Retina (tissue), 1 donor: ENCODE measurements at regions not wholly inside any gene's neighbourhood (a gene's known extent, or its start where the extent isn't known, plus 50 kb on each side); places are given as distances from the start of the nearest gene placed in this dataset.
"Not testable (repeated sequence)": the region's sequence is repeated elsewhere in the genome, so short reads cannot be mapped to it uniquely, and the experiment has no call there.

Source experiments
- DNase-seq: peaks from one replicate; pipeline ENCODE4 v3.0.0-alpha.2; 2016

DNA sequence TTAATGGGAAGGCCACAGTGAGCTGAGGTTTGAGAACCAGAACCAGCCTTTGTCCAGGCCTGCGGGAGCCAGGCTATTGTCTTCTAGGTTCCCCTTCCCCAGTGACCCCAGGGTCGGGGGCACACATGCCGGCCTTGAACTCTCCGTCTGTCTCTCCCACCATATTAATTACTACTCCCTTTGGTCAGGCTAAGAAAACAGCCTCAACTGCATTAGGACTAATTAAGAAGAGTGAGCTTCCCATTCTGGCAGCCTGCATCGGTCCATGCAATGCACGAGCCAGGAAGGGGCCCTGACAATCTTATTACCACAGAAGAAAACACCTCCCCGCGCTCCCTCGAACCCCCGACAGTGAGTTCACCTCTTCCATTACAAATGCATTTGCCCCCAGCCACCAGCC, 380.2 kb upstream of the ZFHX3 start:
- DNase-seq, result peak; percentile 72

DNA sequence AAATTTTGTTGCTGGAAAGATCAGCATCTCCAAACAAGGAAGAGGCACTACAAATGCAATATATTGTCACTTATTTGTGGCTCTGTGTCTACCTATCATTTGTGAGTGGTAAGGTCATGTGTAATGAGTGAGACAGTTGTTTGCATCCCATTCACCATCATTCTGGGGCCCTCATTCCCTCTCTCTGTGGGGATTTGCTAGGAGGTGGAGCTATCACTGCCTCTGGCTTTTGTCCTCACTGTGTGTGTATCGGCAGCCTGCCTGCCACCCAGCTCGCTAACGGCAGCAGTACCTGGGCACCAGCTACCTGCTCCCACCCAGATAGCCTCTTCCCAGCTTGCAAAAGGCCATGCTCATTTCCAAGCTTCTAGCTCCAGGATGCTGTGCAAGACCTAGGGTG, 379.2 kb upstream of the ZFHX3 start:
- DNase-seq, result no peak

DNA sequence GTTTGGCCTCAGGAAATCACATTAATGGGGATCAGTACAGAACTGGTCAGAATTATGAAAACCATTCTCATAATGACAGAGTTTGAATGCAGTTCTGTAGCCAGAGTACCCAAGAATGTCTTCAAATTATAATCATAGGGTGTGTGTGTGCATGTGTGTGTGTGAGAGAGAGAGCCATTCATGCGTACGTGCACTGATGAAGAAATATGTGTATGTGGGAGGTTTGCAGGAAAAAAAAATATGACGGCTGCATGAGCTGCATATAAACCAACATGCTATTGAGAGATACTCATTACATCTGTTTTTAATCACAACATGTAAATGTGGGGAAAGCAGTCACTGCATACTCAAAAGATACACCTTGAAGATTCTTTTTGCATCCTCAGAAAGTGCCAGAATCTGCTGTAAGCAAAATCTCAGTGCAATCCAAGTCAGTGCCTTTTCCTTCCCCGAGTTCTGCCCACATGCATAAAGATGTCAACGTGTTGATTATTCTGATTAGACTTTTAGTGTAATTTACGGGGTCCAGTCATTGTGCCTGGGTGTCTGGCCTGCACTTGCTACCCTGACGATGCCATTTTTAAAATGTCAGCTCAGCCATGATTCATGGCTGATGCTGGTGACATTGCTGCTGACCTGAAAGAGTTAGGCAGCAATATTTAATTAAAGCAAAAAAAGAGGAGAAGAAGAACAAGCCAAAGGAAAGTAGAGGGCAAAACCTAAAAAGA, 378.7 kb upstream of the ZFHX3 start:
- DNase-seq, result peak; percentile 53

DNA sequence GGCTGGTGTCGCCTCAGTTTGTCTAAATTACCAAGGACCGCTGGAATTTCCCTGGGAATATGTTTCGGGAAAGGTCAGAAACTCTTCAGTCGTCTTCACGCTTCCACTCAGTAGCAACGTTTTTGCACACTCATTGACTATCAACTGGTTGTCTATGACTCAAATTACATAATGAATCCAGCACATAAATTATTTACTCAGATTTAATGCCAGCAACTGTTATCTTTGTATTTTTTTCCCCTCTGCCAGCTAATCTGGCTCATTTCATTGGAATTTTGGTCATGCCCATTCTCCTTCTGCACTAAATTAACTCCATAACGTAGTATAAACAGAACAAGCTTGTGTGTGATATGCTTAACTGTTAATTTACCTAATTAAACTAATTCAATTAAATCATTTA, 372.7 kb upstream of the ZFHX3 start:
- DNase-seq, result no peak

DNA sequence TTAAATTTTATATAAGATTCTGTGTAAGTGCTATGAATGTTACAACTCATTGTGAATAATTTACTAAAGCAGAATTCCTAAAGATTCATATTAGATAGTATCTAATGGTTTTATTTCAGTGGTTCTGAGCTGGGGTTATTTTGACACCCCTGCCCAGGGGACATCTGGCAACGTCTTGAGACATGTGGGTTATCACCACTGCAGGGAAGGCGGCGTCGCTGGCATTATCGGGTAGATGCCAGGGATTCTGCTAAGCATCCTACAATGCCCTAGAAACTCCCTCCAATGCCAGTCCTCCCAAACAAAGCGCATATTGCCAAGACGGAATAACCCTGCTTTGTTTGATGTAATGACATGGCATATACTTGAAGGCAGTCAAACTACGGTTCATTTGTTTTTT, 372.3 kb upstream of the ZFHX3 start:
- no peak for DNase-seq

DNA sequence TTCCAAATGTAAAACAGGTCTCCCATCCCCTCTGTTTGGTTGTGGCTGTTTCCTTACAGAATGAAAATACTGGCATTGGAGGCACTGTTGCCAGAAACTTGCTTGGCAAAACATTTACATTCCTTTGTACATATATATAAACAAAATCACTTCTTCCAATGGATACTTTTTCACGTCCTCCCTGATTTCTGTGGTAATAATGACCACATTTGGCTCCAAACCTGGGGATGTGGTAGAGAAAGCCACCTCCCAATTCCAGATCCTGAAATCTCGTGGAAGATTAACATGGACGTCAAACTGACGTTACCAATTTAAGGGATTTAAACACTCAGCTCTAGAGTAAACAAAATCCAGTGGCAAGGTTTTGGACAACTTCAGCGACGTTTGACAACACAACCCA, 370.8 kb upstream of the ZFHX3 start:
- DNase-seq, result no peak

DNA sequence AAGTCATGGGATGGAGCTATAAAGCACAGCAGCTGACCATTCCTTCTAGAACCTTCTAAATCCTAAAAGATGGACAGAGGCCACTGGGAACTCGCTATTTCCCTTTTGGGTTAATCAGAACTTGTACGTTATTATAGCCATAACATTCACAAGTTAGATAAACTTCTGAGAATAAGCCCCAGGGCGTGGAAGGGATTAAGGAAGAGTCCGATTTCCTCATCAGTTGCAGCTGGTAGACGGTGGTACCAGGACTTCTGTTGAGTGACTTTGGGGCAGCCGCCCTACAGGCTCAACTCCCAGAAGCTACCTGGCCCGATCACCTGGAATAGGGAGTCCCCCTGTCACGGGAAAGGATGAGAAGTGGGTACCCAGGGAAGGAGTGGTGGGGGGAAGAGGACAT, 370.1 kb upstream of the ZFHX3 start:
- no peak for DNase-seq

DNA sequence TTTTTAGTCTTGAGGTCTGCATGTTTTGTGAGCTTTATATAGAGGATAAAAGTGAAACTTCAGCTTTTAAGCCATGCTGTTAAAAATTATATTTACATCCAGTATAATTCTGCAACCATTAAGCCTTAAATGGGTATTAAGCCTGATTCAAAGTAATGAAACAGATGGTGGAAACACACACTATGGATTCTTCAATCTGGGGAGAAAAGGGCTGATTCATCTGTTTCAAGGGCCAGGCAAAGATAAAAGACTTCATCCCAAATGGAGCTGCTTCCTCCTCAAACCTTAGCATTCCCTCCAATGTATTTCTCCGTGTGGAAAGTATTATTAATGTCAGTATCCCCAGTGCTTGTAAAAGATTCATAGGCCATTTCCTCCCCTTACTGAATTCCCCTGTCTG, 367.4 kb upstream of the ZFHX3 start:
- no peak for DNase-seq

DNA sequence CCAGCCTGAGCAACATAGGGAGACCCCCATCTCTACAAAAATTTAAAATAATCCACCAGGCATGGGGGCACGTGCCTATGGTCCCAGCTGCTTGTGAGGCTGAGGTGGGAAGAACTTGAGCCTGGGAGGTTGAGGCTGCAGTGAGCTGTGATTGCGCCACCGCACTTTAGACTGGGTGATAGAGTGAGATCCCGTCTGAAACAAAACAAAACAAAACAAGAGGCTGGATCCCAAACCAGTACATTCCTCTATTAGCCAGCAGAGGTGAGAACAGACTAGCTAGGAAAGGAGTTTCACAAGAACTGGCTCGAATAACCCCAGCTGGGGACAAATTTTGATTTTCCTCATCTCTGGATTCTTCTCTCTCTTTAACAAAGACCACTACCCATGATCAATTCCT, 366.7 kb upstream of the ZFHX3 start:
- no peak for DNase-seq

DNA sequence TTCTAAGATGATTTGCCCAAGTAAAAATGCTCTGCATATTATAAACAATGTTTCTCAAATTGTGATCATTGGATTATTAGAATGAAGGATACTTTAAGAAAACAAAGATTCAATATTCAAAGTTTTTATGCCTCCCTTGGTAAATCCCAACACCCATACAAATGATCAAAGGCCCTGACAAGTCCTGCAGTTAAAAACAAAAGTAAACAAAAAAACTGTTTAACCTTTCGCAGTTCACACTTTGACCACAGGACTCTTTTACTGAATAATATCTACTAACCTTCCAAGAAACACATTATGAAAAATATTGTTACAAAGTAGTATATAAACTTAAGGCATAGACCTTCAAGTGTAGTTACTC, 365.9 kb upstream of the ZFHX3 start:
- DNase-seq, result no peak

DNA sequence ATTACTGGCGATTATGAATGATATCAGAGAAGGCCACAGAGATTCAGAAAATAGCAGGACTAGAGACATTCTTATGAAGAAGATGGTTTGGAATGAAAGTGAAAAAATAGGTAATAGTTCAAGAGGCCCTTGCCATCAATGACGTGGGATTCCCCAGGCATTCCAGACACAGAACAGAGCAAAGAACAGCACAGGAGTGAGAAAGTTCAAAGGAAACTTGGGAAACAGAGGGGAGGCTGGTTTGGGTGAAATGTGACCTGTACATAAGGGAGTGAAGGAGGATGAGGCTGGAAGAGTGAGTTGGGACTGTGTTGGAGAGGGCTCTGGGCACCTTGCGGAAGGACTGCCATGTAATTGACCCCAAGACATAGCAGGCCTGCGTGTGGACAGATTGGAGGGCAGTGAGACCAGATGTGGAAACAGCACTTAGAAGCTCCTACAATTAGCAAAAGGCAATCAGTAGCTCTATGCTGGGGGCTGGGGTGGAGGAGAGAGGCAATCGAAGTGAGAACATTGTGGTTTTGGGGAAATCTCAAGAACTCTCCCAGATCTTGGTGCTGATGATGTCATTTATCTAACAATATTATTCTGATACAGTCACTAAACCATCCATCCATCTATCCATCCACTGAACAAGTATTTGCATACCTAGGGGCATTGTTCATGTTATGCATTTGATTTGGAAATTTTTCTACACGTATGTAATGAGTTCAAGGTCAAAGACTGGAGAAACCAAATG, 365.3 kb upstream of the ZFHX3 start:
- no peak for DNase-seq

DNA sequence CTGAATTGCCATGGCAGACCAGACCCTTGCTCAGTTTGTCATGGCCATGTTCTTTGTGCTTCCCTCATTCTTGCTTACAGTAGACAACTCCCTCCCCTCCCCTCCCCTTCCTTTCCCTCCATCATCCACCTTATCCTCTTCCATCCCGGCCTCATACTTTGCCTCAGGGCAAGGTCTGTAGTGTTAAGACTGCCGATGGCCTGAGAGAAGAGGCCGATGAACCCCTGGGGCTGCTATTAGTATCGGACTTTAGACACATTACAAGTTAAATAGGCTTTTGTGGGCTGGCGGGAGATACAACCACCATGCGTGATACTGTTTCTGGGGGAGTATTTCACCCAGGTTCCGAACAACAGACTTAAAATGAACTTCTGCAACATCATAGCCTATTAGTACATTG, 364.5 kb upstream of the ZFHX3 start:
- no peak for DNase-seq

DNA sequence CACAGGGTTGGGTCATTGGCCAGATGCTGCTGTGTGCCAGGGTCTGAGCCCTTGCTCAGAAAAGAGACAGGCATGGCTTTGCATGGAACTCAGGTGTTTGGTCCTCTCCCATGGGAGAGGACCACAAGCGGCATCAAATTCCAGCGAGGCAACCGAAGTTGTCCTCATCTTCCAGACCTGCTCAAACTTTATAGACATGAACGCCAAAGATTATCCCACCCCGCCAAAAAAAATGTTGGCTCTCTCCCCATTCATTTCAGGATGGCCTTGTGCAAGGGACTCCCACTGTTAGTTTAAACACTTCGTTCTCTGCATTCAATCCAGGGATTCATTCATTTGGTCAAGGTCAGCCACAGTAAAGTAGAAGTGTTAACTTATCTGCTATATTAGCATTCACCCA, 360.8 kb upstream of the ZFHX3 start:
- DNase-seq, result no peak

DNA sequence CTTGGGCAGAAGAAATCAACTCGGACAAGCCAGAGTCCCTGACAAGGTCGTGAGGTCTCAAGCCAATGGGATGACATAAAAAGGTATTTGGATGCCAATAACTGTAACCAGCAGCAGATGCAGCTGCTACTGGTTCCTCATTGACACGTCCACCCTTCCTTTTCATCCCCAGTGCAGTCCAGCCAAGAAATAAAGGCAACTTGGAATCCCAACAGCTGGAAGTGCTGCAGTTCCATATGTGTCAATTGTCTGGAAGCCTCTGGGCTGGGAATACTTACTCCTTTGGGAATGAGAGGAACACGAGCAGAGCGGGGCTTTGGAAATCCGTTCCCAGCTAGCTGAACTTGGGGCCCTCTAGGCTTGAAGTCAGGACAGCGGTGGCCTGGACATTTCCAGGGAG, 360.4 kb upstream of the ZFHX3 start:
- DNase-seq, result no peak

DNA sequence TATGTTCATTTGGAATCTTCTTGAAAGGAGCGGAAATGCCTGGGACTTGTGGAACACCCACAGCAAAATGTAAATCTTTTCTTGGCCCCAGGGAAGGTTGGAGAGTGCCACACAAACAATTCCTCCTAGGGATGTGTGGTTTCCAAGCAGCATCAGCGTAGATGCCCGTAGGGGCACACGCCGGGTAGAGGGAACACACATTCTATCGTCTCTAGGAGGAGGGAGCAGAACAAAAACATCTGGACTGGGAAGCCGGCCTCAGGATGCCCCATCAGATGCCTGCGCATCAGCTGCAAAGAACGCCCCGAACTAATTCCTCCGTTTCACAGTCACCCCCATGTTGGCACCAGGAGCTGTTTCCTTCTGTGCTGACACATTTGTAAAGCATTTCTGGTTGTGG, 357.9 kb upstream of the ZFHX3 start:
- DNase-seq, result no peak

DNA sequence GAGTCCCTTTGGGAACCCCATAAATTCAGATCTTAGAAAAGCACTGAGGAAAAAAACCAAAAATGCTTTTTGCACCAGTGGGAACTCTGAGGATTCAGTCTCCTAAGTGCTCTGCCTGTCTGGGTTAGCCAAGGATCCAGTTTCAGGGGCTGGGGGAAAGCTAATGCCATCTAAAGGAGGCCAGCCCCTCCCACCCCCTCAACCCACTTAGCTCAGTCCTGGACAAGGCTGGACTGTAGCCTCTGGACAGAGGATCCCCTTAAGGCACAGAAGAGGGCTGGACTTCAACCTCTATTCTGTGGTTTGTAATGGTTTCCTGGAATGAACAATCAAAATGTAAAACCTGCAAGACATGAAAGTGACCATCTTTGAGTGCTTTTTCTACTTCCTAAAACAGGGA, 356.1 kb upstream of the ZFHX3 start:
- no peak for DNase-seq

DNA sequence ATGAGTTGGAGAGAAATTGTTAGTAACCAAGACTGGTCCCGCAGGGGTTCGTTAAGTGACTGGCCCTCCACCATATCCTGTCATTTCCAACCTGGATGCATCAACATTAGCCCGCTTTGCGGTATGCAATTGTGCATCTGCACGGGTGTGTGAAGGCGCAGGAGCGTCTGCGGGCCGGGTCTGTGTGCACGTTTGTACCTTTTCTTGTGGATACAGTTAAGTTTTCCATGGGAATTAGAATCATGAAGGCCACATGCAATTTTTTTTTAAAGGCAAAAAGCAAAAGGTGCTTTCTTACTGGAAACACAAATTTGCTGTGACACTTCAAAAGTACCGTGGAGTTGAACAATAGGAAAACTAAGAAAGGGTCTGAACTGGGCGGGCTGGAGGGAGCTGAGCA, 355.4 kb upstream of the ZFHX3 start:
- DNase-seq, result peak; percentile 76

DNA sequence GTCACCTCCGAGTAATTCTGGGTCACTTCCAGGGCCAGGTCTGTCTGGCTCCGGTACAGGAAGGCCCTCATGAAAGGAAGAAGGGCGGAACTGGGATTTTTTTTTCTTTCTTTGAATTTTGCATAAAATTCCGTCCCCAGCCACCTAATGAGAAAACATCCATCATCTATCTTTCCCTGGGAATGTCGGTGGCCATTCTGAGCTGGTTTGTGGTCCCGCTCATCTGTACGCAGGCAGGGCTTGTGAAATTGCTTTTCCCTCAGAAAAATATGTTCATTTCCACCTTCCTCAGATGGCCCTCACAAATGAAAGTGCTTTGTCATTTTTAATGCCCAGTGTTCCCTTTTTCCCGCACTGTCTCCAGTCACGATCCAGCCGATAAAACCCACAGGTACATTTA, 353.0 kb upstream of the ZFHX3 start:
- no peak for DNase-seq

DNA sequence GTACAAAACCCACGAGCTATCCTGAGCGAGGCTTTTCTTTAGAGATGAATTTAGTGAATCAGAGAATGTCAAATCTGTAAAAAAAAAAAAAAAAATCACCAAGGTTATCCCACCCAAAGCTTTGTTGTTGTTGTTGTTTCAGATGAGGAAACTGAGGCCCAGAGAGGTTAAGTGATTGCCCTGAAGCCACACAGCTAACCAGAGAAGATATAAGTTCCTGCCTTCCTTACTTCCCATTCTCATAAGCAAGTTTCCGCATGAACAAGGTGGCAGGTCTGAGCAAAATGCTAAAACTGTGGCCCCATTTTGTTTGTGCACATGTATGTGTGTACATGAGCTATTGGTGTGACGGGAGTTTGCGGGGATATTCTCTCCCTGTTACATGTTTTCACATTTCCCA, 352.1 kb upstream of the ZFHX3 start:
- DNase-seq, result no peak

DNA sequence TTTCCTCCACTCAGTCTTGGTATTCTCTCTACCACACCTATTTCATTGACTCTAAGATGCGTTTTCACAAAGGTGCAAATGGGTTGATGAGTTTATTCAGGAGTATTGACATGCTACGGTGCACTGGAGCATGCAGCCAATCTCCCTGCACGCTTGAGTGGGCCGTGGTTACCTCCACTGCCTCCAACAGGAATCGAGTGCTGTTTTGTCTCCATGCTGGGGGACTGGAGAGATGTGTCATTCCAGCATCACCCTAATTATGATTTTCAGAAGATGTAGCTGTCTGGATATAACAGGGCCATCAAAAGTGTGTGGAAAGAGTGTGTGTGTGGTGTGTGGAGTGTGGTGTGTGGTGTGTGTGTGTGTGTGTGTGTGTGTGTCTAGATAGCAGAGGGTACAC, 351.6 kb upstream of the ZFHX3 start:
- DNase-seq, result peak; percentile 55

DNA sequence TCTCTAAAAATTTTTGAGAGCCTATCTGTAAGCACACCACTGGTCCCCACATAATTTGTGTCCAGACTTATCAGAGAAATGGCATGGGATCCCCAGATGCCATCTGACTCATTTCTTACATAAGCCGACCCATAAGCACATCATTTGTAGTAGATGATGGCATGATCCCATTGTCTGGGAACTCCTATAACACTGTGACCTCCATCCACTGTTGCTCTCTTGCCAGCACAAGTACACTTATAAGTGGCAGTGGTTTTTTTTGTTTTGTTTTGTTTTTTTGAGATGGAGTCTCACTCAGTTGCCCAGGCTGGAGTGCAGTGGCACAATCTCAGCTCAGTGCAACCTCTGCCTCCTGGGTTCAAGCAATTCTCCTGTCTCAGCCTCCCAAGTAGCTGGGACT, 350.7 kb upstream of the ZFHX3 start:
- DNase-seq, result not testable (repeated sequence)

DNA sequence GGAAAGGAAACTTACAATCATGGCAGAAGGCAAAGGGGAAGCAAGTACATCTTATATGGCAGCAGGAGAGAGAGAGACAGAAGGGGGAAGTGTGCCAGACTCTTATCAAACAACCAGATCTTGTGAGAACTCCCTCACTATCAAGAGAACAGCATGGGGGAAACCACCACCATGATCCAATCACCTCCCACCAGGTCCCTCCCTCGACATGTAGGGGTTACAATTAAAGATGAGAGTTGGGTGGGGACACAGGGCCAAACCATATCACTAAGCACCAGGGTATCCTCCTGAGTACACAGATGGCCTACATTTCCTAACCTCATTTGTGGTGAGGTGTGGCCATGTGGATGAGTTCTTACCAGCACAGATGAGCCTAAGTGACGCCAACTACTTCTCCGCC, 348.6 kb upstream of the ZFHX3 start:
- DNase-seq, result no peak

DNA sequence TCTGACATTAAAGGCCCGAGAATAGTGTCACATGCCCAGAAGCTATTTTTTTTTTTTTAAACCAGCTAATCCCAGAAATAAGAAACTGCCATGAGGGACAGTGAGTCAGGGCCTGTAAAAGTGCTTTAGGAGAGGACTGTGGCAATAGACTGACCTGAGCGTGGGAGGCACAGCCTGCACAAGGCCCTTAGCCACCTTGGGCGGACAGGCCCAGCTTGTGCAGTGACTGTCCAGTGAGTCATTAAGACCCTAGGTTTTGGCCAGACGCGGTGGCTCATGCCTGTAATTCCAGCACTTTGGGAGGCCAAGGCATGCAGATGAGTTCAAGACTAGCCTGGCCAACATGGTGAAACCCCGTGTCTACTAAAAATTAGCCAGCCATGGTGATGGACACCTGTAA, 343.0 kb upstream of the ZFHX3 start:
- DNase-seq, result no peak

DNA sequence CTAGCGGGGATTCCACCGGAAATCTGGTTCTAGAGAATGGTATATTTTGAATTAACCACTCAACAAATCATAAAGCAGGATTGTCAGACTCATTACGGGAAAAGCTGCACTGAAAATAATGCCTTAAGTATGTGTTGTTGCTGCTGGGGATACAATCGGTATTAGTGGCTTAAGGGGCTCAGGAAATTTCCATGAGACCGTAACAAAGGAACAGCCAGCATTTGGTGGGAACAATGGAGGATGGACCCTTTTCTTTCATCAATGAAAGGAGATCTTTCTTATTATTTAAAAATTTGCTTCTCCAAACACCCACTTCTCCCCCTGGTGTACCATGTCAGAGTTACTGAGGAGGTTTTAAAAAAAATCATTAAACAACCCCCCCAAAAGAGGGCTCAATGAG, 342.6 kb upstream of the ZFHX3 start:
- DNase-seq, result no peak

DNA sequence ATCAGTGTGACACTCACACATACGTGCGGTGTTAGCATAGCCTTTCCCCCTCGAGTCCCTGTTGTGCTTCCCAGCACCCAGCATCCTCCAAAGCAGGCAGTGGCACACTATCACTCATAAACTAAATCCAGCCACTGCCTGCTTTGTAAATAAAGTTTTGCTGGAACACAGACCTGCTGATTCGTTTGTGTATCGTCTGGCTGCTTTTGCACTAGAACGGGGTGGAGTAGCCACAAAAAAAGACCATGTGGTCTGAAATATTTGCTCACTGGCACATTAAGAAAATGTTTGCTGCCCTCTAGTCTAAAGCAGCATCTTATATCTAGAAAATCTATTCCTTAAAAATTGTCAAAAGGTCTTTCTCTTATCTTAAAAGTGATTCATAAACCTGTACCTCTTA, 341.2 kb upstream of the ZFHX3 start:
- DNase-seq, result no peak
